DOHH2 (cell line): ENCODE measurements at regions not wholly inside any gene's neighbourhood (a gene's known extent, or its start where the extent isn't known, plus 50 kb on each side); places are given as distances from the start of the nearest gene placed in this dataset.

Source experiments
- CTCF ChIP-seq: fragments of 200-600 bp; sonication (generic); IDR thresholded peaks from one replicate; pipeline ENCODE4 v1.5.1; 2014; ENCODE audit warnings: antibody characterized with exemption, mild to moderate bottlenecking, low read depth, low read length; ENCODE audit not compliant: poor library complexity, severe bottlenecking
- EZH2phosphoT487 ChIP-seq: fragments of 200-600 bp; sonication (generic); IDR thresholded peaks from 2 replicates; pipeline ENCODE4 v1.6.1; 2017; ENCODE audit warnings: borderline replicate concordance, mild to moderate bottlenecking, antibody characterized with exemption, low read length, moderate library complexity, mixed read lengths

GRCh38 chr6:117817499-117817898 lies 89.6 kb upstream of the SLC35F1 start:
- TF ChIP-seq CTCF: no peak
- no peak for TF ChIP-seq EZH2phosphoT487
